ENCODE measurements at regions not wholly inside any gene's neighbourhood (a gene's known extent, or its start where the extent isn't known, plus 50 kb on each side); places are given as distances from the start of the nearest gene placed in this dataset.

DNA sequence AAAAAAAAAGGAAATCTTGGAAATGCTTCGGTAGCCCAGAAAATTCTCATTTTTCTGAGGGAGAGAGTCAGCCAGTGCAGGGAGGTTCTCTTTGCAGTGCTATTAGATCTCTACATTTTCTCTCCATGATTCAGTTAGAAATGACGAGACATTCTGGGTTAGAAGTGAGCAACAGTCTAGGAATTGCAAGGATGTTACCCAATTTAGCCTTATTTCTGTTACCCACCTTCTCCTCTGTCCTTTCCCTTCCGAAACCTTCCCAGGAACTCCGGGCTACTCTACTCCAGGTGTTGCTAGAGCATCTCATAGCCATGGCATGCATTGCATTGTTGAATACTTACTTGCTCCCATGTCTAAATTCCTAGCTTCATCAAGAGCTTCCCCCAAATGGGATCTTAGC is 106.8 kb downstream of the EDEM1 start:
- H3K9me3 Mint-ChIP-seq = peaks cover 0 to 11% (median 3%) of the 10 kb centered on the region in 9 donors
- H3K4me1 Mint-ChIP-seq = peaks cover 0 to 4% (median 0%) of the 10 kb centered on the region in 4 donors
- H3K4me3 Mint-ChIP-seq = no peak overlapping the region
- H3K27me3 Mint-ChIP-seq = peaks cover 0 to 9% (median 2%) of the 10 kb centered on the region in 5 donors
- DNase-seq (no peak), ATAC-seq (no peak)
- POLR2A ChIA-PET = no interaction called here
- no peaks in the 10 kb centered on the region for H3K36me3 Mint-ChIP-seq
- no peak overlapping the region for H3K27ac Mint-ChIP-seq

DNA sequence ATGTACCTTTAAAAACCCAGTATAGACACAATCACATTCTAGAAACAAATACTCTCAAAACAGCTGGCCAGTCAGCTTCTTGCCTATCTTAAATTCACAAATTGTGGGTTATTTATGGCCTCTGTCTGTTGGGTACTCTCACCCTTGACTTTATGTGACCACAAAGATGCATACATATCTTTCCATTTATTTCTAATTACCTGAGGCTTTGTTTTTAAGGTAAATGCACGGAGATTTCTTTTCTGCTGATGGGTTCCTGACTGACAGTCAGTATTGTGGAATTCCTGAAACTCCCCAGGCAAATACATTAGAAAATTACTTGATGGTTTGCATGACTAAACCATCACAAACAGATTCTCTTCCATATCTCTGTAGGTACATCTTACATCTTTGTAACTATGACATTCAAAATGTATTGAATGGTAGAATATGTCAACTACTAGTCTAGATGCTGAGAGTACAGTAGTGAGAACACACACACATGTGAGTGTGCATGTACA is 107.7 kb downstream of the EDEM1 start:
- Mint-ChIP-seq H3K9me3 (peaks cover 0 to 11% (median 2%) of the 10 kb centered on the region in 9 donors), H3K4me3 (no peak overlapping the region), H3K36me3 (no peaks in the 10 kb centered on the region), H3K4me1 (peaks cover 0 to 4% (median 0%) of the 10 kb centered on the region in 4 donors), H3K27me3 (peaks cover 0 to 13% (median 0%) of the 10 kb centered on the region in 5 donors), H3K27ac (no peak overlapping the region)
- ATAC-seq = no peak
- POLR2A ChIA-PET = no interaction called here
- DNase-seq = no peak

DNA sequence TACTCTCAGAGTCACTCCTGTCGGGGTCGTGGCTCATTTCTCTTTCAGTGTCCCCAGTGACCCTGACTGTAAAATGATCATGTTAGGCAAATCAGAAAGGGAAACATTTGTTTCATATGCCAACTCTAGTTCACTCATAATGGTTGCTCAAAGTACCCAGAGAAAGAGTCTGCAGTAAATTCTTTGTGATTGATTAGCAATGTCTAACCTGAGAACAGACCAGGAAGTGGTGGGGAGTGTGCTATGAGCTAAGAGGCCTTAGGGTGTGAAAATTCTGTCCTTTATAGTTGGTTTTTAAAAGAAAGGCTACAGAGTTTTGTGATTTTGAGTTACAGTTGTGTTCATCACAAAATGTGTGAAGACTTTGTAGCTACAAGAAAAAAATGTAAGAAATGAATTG is 108.9 kb downstream of the EDEM1 start:
- DNase-seq (no peak), ATAC-seq (no peak)
- POLR2A ChIA-PET = no interaction called here
- H3K27ac Mint-ChIP-seq = no peak overlapping the region
- H3K27me3 Mint-ChIP-seq = peaks cover 0 to 13% (median 2%) of the 10 kb centered on the region in 5 donors
- H3K9me3 Mint-ChIP-seq = peaks cover 0 to 11% (median 2%) of the 10 kb centered on the region in 9 donors
- peaks cover 0 to 4% (median 0%) of the 10 kb centered on the region in 4 donors for H3K4me1 Mint-ChIP-seq
- H3K4me3 Mint-ChIP-seq = no peak overlapping the region
- H3K36me3 Mint-ChIP-seq = no peaks in the 10 kb centered on the region

DNA sequence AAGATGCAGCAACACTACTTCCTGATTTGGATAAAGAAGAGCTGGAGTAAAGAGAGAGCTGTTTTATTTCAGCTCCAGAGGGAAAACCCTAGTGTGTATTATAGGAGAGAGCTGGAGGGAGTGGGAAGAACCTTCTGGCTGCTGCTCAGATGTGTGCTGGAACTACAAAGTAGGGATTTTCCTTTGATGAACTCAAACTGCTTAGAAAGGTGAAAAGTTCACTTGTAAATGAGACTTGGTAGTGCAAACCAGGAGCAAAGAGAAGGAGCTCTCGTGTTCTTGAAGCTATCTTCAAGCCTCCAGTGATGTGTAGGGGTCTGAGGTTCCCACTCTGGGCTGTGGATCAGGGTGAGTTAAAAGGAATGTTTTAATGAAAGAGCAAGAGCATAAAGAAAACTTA is 110.4 kb downstream of the EDEM1 start:
- Mint-ChIP-seq H3K4me1 (peaks cover 0 to 4% (median 0%) of the 10 kb centered on the region in 4 donors), H3K9me3 (peaks cover 0 to 11% (median 2%) of the 10 kb centered on the region in 9 donors), H3K27ac (peak overlapping the region in 1 of 10 donors; percentile 72), H3K36me3 (no peaks in the 10 kb centered on the region), H3K27me3 (peaks cover 0 to 4% (median 2%) of the 10 kb centered on the region in 5 donors), H3K4me3 (no peak overlapping the region)
- DNase-seq (no peak), ATAC-seq (no peak)
- POLR2A ChIA-PET = no interaction called here

DNA sequence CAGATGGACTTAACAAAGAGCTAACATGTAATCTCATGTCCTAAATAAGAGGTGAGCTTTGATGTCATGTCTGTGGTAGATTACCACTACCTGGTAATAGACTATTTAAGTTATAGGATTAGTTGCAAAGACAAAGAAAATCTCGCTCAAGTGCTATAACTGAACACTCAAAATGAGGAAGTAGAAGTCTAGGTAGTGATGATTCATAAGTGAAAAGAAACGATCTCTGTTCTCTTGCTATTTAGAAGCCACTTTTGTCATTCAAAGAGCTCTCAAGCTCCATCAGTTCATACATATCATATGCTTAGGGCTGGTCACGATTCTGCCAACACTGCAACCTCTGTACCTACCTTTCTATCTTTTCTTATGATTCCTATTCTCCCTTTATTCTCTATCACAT is 110.9 kb downstream of the EDEM1 start:
- Mint-ChIP-seq H3K27me3 (peaks cover 0 to 4% (median 2%) of the 10 kb centered on the region in 5 donors), H3K9me3 (peaks cover 0 to 11% (median 2%) of the 10 kb centered on the region in 9 donors), H3K27ac (no peak overlapping the region), H3K4me3 (no peak overlapping the region), H3K36me3 (no peaks in the 10 kb centered on the region), H3K4me1 (peaks cover 0 to 4% (median 0%) of the 10 kb centered on the region in 4 donors)
- ATAC-seq (no peak), DNase-seq (no peak)
- POLR2A ChIA-PET = no interaction called here

DNA sequence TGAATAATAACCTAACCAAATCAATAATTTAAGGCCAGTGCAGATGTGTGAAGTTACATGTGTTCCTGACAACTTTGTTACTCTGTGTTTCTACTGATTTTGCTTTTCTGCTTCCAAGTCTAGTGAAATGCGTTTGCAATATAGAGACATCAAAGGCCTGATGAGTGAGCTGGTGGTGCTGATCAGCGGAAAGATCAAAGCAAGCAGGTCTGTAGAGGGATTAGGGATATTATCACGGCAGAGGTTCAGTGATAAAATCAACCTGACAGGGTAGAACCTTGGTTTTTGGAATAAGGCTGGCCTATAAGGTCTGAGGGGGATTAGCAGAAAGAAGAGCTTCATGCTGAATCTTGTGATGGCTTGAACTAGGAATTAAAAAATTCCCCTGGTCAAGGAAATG is 111.7 kb downstream of the EDEM1 start:
- POLR2A ChIA-PET = no interaction called here
- Mint-ChIP-seq H3K27ac (no peak overlapping the region), H3K4me1 (peaks cover 0 to 4% (median 0%) of the 10 kb centered on the region in 4 donors), H3K9me3 (peaks cover 0 to 11% (median 2%) of the 10 kb centered on the region in 9 donors), H3K27me3 (peaks cover 0 to 4% (median 2%) of the 10 kb centered on the region in 5 donors), H3K36me3 (no peaks in the 10 kb centered on the region), H3K4me3 (no peak overlapping the region)
- ATAC-seq (no peak), DNase-seq (no peak)

DNA sequence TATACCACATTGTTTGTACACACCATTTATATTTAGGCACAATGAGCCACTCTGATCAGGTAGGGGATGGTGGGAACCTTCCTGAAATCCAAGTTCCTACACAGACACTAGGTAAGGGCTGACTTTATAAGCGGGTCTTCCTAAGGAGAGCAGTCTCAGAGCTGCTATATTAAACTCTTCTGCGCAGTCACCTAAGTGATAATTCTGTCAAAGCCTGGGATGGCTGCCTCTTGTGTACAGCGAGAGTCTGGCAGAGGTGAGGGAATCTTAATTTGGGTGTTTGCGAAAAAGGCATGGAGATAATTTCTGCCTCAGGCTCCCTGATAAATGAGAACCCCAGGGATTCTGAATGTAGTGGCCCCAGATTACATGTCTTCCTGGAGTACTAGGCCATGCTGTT is 113.1 kb downstream of the EDEM1 start:
- no peak overlapping the region for H3K4me3 Mint-ChIP-seq
- POLR2A ChIA-PET = no interaction called here
- ATAC-seq (no peak), DNase-seq (no peak)
- no peaks in the 10 kb centered on the region for H3K36me3 Mint-ChIP-seq
- H3K27ac Mint-ChIP-seq = no peak overlapping the region
- H3K4me1 Mint-ChIP-seq = peaks cover 0 to 4% (median 0%) of the 10 kb centered on the region in 4 donors
- H3K9me3 Mint-ChIP-seq = peaks cover 0 to 7% (median 2%) of the 10 kb centered on the region in 9 donors
- peaks cover 0 to 5% (median 2%) of the 10 kb centered on the region in 5 donors for H3K27me3 Mint-ChIP-seq

DNA sequence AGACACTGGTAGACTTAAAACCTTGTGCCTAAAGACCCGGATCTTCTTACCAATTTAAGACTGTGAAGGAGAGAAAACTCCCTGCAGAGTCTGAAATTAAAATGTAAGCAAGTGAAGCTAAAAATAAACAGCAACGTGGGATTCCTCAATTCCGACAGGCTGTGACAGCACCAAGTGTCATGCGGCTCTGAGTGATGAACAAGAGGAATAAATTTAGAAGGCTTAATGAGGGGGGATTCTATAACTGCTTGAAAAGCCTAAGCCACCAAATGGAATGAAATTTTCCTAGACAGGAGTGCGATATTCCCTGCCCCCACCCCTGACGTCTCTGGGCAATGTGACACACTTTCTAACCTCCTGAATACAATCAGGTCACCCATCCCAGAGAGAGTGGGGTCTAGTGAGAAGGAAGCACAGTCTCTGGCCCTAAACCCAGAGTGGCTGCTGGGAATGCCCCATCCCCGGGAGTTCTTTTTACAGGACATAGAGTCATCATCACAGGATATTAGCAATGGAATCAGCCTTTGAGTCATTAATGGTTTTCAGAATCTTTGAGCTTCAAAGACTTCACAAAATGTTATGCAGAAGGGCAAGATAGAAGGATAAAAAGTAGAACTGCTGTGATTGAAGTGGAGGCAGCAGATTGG is 114.3 kb downstream of the EDEM1 start:
- Mint-ChIP-seq H3K4me1 (peaks cover 0 to under 1% (median 0%) of the 10 kb centered on the region in 4 donors), H3K9me3 (no peaks in the 10 kb centered on the region), H3K27ac (no peak overlapping the region), H3K27me3 (peaks cover 0 to 7% (median 2%) of the 10 kb centered on the region in 5 donors), H3K4me3 (no peak overlapping the region), H3K36me3 (no peaks in the 10 kb centered on the region)
- POLR2A ChIA-PET = no interaction called here
- DNase-seq (no peak), ATAC-seq (no peak)

DNA sequence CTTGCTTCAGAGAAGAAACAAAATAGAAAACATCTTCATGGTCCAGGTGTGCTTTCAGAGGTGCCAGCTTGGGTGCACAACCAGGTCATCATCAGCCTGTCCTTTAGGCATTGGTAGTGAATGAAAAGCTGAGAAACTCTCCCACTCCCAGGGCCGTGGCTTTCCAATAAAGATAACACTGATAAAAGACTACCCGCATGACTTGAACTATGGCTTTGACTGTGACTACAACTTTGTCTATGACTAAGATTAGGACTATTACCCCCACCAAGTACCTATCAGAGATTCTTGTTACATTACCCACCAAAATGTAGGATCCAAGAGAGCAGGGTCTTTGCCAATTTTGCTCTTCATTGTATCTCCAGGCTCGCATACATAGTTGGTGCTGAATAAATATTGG is 115.2 kb downstream of the EDEM1 start:
- H3K27ac Mint-ChIP-seq = no peak overlapping the region
- H3K36me3 Mint-ChIP-seq = no peaks in the 10 kb centered on the region
- ATAC-seq (no peak), DNase-seq (no peak)
- H3K9me3 Mint-ChIP-seq = no peaks in the 10 kb centered on the region
- peaks cover 0 to 7% (median 2%) of the 10 kb centered on the region in 5 donors for H3K27me3 Mint-ChIP-seq
- H3K4me3 Mint-ChIP-seq = no peak overlapping the region
- POLR2A ChIA-PET = no interaction called here
- no peaks in the 10 kb centered on the region for H3K4me1 Mint-ChIP-seq

DNA sequence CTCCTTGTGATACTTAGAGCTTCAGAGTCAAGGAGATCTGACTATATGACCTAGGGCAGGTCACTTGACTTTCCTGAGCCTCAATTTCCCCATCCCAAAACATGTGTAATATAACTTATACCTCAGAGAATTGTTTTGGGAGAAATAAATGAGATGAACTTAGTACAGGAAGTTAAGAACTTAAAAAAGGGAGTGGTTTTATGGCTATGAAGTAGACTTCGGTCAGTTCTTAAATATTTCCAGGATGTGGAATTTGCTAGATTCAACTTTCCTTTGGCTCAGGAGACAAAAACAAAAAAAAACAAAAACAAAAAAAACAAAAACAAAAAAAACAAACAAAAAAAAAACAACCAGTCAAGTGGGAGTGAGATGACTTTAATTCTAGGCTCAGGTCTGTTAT is 116.7 kb downstream of the EDEM1 start:
- Mint-ChIP-seq H3K9me3 (no peaks in the 10 kb centered on the region), H3K4me1 (no peaks in the 10 kb centered on the region), H3K36me3 (no peaks in the 10 kb centered on the region), H3K27ac (no peak overlapping the region), H3K4me3 (no peak overlapping the region), H3K27me3 (peaks cover 0 to 7% (median 2%) of the 10 kb centered on the region in 5 donors)
- ATAC-seq (no peak), DNase-seq (no peak)
- POLR2A ChIA-PET = no interaction called here

DNA sequence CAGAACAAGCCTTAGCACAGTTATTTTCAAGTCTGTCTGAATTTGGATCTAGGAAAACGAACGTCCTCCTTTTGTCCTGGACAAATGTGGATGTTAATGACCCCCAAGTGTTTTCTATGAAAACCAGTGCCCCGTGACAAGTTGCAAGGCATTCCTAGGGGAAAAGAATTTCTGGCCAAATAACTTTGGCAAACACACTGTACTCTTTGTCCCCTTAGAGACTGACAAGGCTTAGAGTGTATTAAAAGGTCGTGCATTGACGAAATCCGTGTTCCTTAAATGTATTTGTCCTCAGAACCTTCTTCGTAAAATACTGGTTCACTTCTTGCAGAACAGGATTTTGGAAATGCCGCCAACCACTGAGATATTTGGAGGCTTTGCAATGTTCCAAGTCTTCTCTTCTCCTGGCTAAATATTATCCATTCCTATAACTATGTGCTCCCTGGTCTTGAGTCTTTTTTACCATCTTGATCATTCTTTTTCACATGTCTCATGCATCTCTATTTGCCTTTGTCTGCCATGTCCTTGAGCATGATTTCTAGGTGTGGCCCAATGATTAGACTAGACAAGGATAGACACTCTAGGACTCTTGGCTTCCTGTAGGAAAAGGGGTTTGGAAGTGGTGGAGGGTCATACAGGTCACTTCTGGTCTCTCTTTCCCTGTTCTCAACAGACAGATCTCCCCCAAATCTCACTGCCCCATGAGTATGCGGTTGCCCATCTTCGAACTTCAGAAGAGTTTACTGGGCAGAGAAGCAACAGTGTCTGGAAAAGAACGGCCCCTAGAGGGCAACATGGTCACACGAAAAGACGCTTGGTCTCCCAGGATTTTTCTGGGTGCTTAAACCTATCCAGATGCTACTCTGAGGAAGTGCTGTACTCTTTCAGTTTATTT is 117.5 kb downstream of the EDEM1 start:
- POLR2A ChIA-PET = no interaction called here
- Mint-ChIP-seq H3K36me3 (no peaks in the 10 kb centered on the region), H3K4me1 (no peaks in the 10 kb centered on the region), H3K27me3 (peaks cover 0 to 5% (median 2%) of the 10 kb centered on the region in 5 donors), H3K4me3 (no peak overlapping the region), H3K9me3 (no peaks in the 10 kb centered on the region), H3K27ac (no peak overlapping the region)
- ATAC-seq (no peak), DNase-seq (peak in 3 of 10 donors; percentile 1 to 5 (median 2))

DNA sequence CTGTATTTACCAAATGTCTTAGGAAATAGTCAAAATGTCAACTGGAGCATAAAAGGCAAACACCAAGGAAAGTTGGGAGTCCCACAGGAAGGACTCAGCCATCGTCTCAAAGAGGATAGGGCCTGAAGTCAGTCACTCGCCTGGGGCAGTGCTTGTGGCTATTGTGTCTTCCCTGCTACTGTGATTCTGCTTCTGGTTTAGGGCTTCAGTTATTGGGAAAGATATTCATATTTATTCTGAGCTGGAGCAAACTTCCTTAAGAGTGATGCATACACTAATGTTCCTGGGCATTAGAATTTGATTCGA is 118.1 kb downstream of the EDEM1 start:
- Mint-ChIP-seq H3K9me3 (no peaks in the 10 kb centered on the region), H3K27me3 (peaks cover 0 to 4% (median 0%) of the 10 kb centered on the region in 5 donors)
- ATAC-seq = no peak

DNA sequence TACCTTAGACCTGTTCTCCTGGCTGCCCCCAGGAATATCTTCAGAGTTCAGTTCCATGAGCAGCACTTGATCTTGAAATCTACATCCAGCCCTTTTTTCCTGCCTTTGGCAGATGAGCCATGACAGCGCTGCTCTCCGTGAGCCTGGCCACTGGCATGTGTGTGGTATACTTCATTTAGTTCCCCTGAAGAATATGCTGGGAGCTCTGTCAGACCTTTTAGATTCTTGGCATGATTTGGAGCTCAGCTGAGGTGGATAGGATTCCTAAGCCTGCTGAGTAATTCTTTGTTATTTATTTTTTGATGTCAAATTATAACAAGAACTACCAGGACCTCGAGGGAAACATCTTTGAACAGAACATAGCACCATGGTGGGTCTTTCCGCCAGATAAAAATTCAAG is 121.7 kb downstream of the EDEM1 start:
- POLR2A ChIA-PET = no interaction called here
- no peak for ATAC-seq

More for the DNA sequence above, 118.1 kb downstream of the EDEM1 start:
- no peak for DNase-seq
- H3K4me3 Mint-ChIP-seq = no peak overlapping the region
- POLR2A ChIA-PET = no interaction called here
- H3K27ac Mint-ChIP-seq = no peak overlapping the region
- no peaks in the 10 kb centered on the region for H3K36me3 Mint-ChIP-seq
- H3K4me1 Mint-ChIP-seq = no peaks in the 10 kb centered on the region

More for the DNA sequence above, 121.7 kb downstream of the EDEM1 start:
- Mint-ChIP-seq H3K27ac (no peak overlapping the region), H3K9me3 (no peaks in the 10 kb centered on the region), H3K4me1 (no peaks in the 10 kb centered on the region), H3K27me3 (peaks cover 0 to 4% (median 0%) of the 10 kb centered on the region in 5 donors), H3K4me3 (no peak overlapping the region), H3K36me3 (no peaks in the 10 kb centered on the region)
- DNase-seq = no peak

Data from naive thymus-derived CD8-positive, alpha-beta T cell (primary cell).